WTC11 (cell line): ENCODE measurements at regions not wholly inside any gene's neighbourhood (a gene's known extent, or its start where the extent isn't known, plus 50 kb on each side); places are given as distances from the start of the nearest gene placed in this dataset.

ENCODE experiments used
- ATAC-seq: fragments of 200-7000 bp; cut with Tn5 transposase; 2 replicates; pipeline ENCODE4 v1.10.0; 2021; ENCODE audit warnings: mild to moderate bottlenecking, moderate library complexity
- CTCF ChIA-PET: fragments of 300-600 bp; sonication (Branson Sonifier 250); formaldehyde crosslinking; loops from one replicate; lab custom pipeline; 2021; ENCODE audit warnings: antibody characterized with exemption; lab: Charles Lee
- POLR2A ChIA-PET: fragments of 350-600 bp; sonication (Branson Sonifier 250); formaldehyde crosslinking; loops from one replicate; lab custom pipeline; 2021; ENCODE audit warnings: antibody characterized with exemption; lab: Charles Lee
- DNase-seq: peaks from one replicate; pipeline ENCODE4 v3.0.0; 2021; ENCODE audit warnings: low spot score
- H3K27ac Mint-ChIP-seq: 2 replicates; pipeline ENCODE4 v1.8.0; 2021; ENCODE audit warnings: mixed read lengths
- H3K27me3 Mint-ChIP-seq: 2 replicates; pipeline ENCODE4 v1.8.0; 2021; ENCODE audit warnings: low read depth, mild to moderate bottlenecking, moderate library complexity, mixed read lengths
- H3K36me3 Mint-ChIP-seq: 2 replicates; pipeline ENCODE4 v1.8.0; 2021; ENCODE audit warnings: mixed read lengths
- H3K4me1 Mint-ChIP-seq: 2 replicates; pipeline ENCODE4 v1.8.0; 2022; ENCODE audit warnings: mixed read lengths
- H3K4me3 Mint-ChIP-seq: 2 replicates; pipeline ENCODE4 v1.8.0; 2021; ENCODE audit warnings: mild to moderate bottlenecking, moderate library complexity, mixed read lengths
- H3K9me3 Mint-ChIP-seq: 2 replicates; pipeline ENCODE4 v1.8.0; 2021; ENCODE audit warnings: mixed read lengths
- FOXP1 ChIP-seq: sonication (generic); formaldehyde crosslinking; IDR thresholded peaks from 2 replicates; pipeline ENCODE4 v1.8.0; 2022; ENCODE audit warnings: missing genetic modification reagents, mild to moderate bottlenecking, moderate library complexity, borderline replicate concordance
- GRHL2 ChIP-seq: fragments of 250-450 bp; sonication (Bioruptor Pico); IDR thresholded peaks from 2 replicates; pipeline ENCODE4 v1.8.0; 2022; ENCODE audit warnings: mild to moderate bottlenecking, moderate library complexity; ENCODE audit not compliant: insufficient replicate concordance, severe bottlenecking
- MYBL2 ChIP-seq: sonication (generic); formaldehyde crosslinking; IDR thresholded peaks from 2 replicates; pipeline ENCODE4 v1.8.1; 2023; ENCODE audit warnings: mild to moderate bottlenecking, moderate library complexity, missing genetic modification reagents
- PRRX2 ChIP-seq: fragments of 250-450 bp; sonication (Bioruptor Pico); IDR thresholded peaks from 2 replicates; pipeline ENCODE4 v1.8.0; 2021; ENCODE audit warnings: mild to moderate bottlenecking
- ZNF416 ChIP-seq: fragments of 250-450 bp; sonication (Bioruptor Pico); IDR thresholded peaks from 2 replicates; pipeline ENCODE4 v1.9.0; 2021; ENCODE audit warnings: mild to moderate bottlenecking, inconsistent platforms
- TF ChIP-seq, protein P1 (sequence below): sonication (generic); formaldehyde crosslinking; IDR thresholded peaks from 2 replicates; pipeline ENCODE4 v1.8.0; 2022; ENCODE audit warnings: mild to moderate bottlenecking, missing genetic modification reagents
- TF ChIP-seq, protein P2 (sequence below): sonication (generic); formaldehyde crosslinking; IDR thresholded peaks from 2 replicates; pipeline ENCODE4 v1.8.1; 2023; ENCODE audit warnings: mild to moderate bottlenecking, missing genetic modification reagents
- TF ChIP-seq, protein P3 (sequence below): sonication (generic); formaldehyde crosslinking; IDR thresholded peaks from 2 replicates; pipeline ENCODE4 v1.8.1; 2023; ENCODE audit warnings: mild to moderate bottlenecking, moderate library complexity, missing genetic modification reagents
- TF ChIP-seq, protein P4 (sequence below): sonication (generic); formaldehyde crosslinking; conservative IDR thresholded peaks from 2 replicates; pipeline ENCODE4 v1.8.1; 2022; ENCODE audit warnings: mild to moderate bottlenecking, missing genetic modification reagents
- TF ChIP-seq, protein P5 (sequence below): fragments of 200-600 bp; IDR thresholded peaks from 2 replicates; pipeline ENCODE4 v1.8.0; 2022; ENCODE audit warnings: antibody characterized with exemption
- TF ChIP-seq, protein P6 (sequence below): fragments of 250-450 bp; sonication (Bioruptor Pico); IDR thresholded peaks from 2 replicates; pipeline ENCODE4 v1.9.0; 2021; ENCODE audit warnings: mild to moderate bottlenecking, borderline replicate concordance
- TF ChIP-seq, protein P7 (sequence below): sonication (generic); formaldehyde crosslinking; IDR thresholded peaks from 2 replicates; pipeline ENCODE4 v1.8.1; 2022; ENCODE audit warnings: low read depth, mild to moderate bottlenecking, moderate library complexity, missing genetic modification reagents, borderline replicate concordance

DNA sequence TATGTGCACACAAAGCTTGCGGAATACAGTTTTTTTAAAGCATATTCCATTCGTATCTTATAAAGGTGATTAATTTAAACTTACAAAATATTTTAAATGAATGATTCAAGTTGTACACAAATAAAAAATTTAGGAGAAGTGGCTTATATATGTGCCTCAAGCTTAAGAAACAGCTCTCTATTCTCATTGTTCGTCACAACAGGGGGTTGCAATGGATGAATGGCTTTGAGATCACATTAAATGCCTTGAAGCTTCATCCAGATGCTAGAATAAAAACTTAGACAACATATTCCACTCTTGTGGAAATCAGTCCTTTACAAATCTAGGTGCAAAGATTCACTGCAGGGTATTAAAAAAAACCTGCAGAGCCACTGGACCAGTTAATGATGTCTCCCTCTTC is 303.9 kb upstream of the LRFN5 start:
- DNase-seq (no peak), ATAC-seq (no peak)
- H3K27me3 Mint-ChIP-seq, result no peaks in the 10 kb centered on the region
- no peaks in the 10 kb centered on the region for H3K9me3 Mint-ChIP-seq
- H3K4me1 Mint-ChIP-seq, result peaks cover 19% of the 10 kb centered on the region
- TF ChIP-seq, protein P1, sequence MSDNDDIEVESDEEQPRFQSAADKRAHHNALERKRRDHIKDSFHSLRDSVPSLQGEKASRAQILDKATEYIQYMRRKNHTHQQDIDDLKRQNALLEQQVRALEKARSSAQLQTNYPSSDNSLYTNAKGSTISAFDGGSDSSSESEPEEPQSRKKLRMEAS, result no peak
- TF ChIP-seq, protein P2, sequence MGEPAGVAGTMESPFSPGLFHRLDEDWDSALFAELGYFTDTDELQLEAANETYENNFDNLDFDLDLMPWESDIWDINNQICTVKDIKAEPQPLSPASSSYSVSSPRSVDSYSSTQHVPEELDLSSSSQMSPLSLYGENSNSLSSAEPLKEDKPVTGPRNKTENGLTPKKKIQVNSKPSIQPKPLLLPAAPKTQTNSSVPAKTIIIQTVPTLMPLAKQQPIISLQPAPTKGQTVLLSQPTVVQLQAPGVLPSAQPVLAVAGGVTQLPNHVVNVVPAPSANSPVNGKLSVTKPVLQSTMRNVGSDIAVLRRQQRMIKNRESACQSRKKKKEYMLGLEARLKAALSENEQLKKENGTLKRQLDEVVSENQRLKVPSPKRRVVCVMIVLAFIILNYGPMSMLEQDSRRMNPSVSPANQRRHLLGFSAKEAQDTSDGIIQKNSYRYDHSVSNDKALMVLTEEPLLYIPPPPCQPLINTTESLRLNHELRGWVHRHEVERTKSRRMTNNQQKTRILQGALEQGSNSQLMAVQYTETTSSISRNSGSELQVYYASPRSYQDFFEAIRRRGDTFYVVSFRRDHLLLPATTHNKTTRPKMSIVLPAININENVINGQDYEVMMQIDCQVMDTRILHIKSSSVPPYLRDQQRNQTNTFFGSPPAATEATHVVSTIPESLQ (CRISPR knock-in tag), result no peak
- TF ChIP-seq, protein P3, sequence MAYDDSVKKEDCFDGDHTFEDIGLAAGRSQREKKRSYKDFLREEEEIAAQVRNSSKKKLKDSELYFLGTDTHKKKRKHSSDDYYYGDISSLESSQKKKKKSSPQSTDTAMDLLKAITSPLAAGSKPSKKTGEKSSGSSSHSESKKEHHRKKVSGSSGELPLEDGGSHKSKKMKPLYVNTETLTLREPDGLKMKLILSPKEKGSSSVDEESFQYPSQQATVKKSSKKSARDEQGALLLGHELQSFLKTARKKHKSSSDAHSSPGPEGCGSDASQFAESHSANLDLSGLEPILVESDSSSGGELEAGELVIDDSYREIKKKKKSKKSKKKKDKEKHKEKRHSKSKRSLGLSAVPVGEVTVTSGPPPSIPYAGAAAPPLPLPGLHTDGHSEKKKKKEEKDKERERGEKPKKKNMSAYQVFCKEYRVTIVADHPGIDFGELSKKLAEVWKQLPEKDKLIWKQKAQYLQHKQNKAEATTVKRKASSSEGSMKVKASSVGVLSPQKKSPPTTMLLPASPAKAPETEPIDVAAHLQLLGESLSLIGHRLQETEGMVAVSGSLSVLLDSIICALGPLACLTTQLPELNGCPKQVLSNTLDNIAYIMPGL (CRISPR knock-in tag), result no peak
- TF ChIP-seq PRRX2 (no peak), ZNF416 (CRISPR knock-in tag) (no peak), MYBL2 (CRISPR knock-in tag) (no peak)
- TF ChIP-seq, protein P4, sequence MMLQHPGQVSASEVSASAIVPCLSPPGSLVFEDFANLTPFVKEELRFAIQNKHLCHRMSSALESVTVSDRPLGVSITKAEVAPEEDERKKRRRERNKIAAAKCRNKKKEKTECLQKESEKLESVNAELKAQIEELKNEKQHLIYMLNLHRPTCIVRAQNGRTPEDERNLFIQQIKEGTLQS, result no peak
- no peak overlapping the region for H3K4me3 Mint-ChIP-seq
- POLR2A ChIA-PET, result no interaction called here
- H3K36me3 Mint-ChIP-seq, result no peaks in the 10 kb centered on the region
- no peak overlapping the region for H3K27ac Mint-ChIP-seq
- CTCF ChIA-PET, result interaction anchor here (1.6 kb wide), 1 partner anchor 298 kb away, joined by 5 read pairs; no protein-coding TSS in a partner anchor

DNA sequence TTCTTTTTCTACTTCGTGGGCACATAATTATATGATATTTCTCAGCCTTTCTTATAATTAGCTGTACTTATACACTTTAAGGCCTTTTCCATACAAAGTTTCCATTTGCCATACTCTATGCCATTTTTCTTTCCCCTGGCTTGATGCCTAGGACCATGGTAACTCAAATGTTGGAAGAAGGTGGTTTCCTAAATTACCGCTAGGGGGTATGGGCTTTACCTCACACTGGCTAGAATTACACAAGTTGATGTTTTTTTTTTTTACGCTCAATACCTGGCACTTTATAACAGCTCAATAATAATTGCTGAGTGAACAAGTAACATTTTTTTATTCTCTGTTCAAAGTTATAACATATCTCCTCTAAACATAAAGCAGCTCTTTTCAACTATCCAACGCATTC is 306.8 kb upstream of the LRFN5 start:
- Mint-ChIP-seq H3K27me3 (no peaks in the 10 kb centered on the region), H3K4me3 (no peak overlapping the region), H3K9me3 (no peaks in the 10 kb centered on the region), H3K4me1 (peaks cover 19% of the 10 kb centered on the region), H3K36me3 (no peaks in the 10 kb centered on the region), H3K27ac (no peak overlapping the region)
- ChIA-PET POLR2A (no interaction called here), CTCF (interaction anchor here (1.0 to 1.1 kb wide), 2 partner anchors 301 to 753 kb away, joined by 3 read pairs; no protein-coding TSS in a partner anchor)
- peak; percentile 80 for ATAC-seq
- DNase-seq, result no peak
- TF ChIP-seq FOXP1 (CRISPR knock-in tag) (no peak), GRHL2 (no peak)
- TF ChIP-seq, protein P5, sequence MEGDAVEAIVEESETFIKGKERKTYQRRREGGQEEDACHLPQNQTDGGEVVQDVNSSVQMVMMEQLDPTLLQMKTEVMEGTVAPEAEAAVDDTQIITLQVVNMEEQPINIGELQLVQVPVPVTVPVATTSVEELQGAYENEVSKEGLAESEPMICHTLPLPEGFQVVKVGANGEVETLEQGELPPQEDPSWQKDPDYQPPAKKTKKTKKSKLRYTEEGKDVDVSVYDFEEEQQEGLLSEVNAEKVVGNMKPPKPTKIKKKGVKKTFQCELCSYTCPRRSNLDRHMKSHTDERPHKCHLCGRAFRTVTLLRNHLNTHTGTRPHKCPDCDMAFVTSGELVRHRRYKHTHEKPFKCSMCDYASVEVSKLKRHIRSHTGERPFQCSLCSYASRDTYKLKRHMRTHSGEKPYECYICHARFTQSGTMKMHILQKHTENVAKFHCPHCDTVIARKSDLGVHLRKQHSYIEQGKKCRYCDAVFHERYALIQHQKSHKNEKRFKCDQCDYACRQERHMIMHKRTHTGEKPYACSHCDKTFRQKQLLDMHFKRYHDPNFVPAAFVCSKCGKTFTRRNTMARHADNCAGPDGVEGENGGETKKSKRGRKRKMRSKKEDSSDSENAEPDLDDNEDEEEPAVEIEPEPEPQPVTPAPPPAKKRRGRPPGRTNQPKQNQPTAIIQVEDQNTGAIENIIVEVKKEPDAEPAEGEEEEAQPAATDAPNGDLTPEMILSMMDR, result peak; percentile 20; the same call in 1 of the 2 replicates
- TF ChIP-seq, protein P6, sequence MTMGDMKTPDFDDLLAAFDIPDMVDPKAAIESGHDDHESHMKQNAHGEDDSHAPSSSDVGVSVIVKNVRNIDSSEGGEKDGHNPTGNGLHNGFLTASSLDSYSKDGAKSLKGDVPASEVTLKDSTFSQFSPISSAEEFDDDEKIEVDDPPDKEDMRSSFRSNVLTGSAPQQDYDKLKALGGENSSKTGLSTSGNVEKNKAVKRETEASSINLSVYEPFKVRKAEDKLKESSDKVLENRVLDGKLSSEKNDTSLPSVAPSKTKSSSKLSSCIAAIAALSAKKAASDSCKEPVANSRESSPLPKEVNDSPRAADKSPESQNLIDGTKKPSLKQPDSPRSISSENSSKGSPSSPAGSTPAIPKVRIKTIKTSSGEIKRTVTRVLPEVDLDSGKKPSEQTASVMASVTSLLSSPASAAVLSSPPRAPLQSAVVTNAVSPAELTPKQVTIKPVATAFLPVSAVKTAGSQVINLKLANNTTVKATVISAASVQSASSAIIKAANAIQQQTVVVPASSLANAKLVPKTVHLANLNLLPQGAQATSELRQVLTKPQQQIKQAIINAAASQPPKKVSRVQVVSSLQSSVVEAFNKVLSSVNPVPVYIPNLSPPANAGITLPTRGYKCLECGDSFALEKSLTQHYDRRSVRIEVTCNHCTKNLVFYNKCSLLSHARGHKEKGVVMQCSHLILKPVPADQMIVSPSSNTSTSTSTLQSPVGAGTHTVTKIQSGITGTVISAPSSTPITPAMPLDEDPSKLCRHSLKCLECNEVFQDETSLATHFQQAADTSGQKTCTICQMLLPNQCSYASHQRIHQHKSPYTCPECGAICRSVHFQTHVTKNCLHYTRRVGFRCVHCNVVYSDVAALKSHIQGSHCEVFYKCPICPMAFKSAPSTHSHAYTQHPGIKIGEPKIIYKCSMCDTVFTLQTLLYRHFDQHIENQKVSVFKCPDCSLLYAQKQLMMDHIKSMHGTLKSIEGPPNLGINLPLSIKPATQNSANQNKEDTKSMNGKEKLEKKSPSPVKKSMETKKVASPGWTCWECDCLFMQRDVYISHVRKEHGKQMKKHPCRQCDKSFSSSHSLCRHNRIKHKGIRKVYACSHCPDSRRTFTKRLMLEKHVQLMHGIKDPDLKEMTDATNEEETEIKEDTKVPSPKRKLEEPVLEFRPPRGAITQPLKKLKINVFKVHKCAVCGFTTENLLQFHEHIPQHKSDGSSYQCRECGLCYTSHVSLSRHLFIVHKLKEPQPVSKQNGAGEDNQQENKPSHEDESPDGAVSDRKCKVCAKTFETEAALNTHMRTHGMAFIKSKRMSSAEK, result no peak
- TF ChIP-seq, protein P7, sequence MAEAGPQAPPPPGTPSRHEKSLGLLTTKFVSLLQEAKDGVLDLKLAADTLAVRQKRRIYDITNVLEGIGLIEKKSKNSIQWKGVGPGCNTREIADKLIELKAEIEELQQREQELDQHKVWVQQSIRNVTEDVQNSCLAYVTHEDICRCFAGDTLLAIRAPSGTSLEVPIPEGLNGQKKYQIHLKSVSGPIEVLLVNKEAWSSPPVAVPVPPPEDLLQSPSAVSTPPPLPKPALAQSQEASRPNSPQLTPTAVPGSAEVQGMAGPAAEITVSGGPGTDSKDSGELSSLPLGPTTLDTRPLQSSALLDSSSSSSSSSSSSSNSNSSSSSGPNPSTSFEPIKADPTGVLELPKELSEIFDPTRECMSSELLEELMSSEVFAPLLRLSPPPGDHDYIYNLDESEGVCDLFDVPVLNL (CRISPR knock-in tag), result no peak
